Ectodermal cell (in vitro differentiated cells): ENCODE measurements at regions not wholly inside any gene's neighbourhood (a gene's known extent, or its start where the extent isn't known, plus 50 kb on each side); places are given as distances from the start of the nearest gene placed in this dataset.
A peak's percentile ranks its signal among the peaks of the same experiment; 100 is the strongest.
"Not testable (repeated sequence)": the region's sequence is repeated elsewhere in the genome, so short reads cannot be mapped to it uniquely, and the experiment has no call there.

ENCODE experiments used
- H3K27ac ChIP-seq: 2 replicates; pipeline ENCODE4 v1.7.0; 2013; ENCODE audit warnings: mild to moderate bottlenecking, low read depth, low read length; ENCODE audit not compliant: insufficient read depth, poor library complexity, severe bottlenecking
- H3K27me3 ChIP-seq: 2 replicates; pipeline ENCODE4 v1.7.0; 2013; ENCODE audit warnings: mild to moderate bottlenecking, low read length; ENCODE audit not compliant: insufficient read depth, control insufficient read depth, poor library complexity, severe bottlenecking
- H3K36me3 ChIP-seq: one replicate; pipeline ENCODE4 v1.7.0; 2013; ENCODE audit warnings: low read length; ENCODE audit not compliant: control insufficient read depth, insufficient read depth
- H3K4me1 ChIP-seq: one replicate; pipeline ENCODE4 v1.7.0; 2013; ENCODE audit warnings: low read length; ENCODE audit not compliant: control insufficient read depth, insufficient read depth
- H3K4me3 ChIP-seq: 2 replicates; pipeline ENCODE4 v1.7.0; 2013; ENCODE audit warnings: low read depth, low read length, control low read depth; ENCODE audit not compliant: insufficient read depth
- H3K9me3 ChIP-seq: 2 replicates; pipeline ENCODE4 v1.7.0; 2013; ENCODE audit warnings: mild to moderate bottlenecking, low read length, moderate library complexity; ENCODE audit not compliant: control insufficient read depth
- WGBS, 2 experiments: methylation state at CpG; one replicate each; pipeline ENCODE4 v1.1.7; 2013; ENCODE audit warnings: missing lambda C conversion rate in 2 of 2; 5-methylcytosine and 5-hydroxymethylcytosine counted together

DNA sequence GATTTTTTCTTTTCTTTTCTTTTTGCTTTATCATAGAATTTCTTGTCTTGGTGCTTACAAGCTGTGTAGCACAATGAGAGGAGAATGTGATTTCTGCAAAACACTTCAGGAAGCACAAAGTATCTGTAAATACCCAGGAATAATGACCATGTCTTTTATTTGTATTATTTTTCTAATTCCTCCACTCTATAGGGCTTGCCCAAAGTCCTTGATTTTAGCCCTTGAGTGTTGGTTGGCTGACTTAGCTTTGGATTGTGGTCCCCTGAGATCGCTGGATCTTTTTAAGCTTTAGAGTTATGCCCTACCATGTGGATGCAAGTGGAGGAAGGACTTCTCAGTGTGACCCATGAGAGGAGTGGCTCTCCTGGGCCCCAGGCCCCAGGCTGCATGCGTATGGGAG, 52.2 kb downstream of the HOXC4 start:
- not testable (repeated sequence) for H3K9me3 ChIP-seq, H3K36me3 ChIP-seq, H3K4me1 ChIP-seq, H3K4me3 ChIP-seq, H3K27ac ChIP-seq
- 22 to 23% methylated on average over 1 to 2 of the region's 2 CpGs for WGBS, 2 experiments
- H3K27me3 ChIP-seq: peaks cover 98% of the 10 kb centered on the region

DNA sequence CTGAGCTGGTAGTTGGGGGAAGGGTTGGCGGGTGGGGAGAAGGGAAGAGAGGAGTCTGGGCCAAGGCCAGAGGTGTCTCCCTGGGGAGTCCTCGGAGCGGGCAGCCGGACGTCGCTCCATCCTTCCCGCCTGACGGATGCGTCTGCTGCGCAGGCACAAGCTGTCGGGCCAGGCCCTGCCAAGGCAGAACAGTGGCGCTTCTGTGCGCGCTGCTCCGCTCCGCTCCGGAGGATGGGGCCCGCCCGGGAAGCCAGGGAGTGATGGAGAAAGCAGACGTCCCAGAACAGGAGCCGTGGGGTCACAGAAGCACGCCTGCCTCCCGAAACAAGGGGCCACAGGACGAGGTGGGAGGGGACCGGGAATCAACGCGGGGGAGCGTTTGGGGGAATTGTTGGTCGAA, 52.6 kb downstream of the HOXC4 start:
- H3K9me3 ChIP-seq, H3K4me1 ChIP-seq, H3K4me3 ChIP-seq, H3K27ac ChIP-seq, H3K36me3 ChIP-seq: not testable (repeated sequence)
- WGBS, 2 experiments: 2 to 3% methylated on average over 29 of the region's 29 CpGs
- peaks cover 97% of the 10 kb centered on the region for H3K27me3 ChIP-seq

DNA sequence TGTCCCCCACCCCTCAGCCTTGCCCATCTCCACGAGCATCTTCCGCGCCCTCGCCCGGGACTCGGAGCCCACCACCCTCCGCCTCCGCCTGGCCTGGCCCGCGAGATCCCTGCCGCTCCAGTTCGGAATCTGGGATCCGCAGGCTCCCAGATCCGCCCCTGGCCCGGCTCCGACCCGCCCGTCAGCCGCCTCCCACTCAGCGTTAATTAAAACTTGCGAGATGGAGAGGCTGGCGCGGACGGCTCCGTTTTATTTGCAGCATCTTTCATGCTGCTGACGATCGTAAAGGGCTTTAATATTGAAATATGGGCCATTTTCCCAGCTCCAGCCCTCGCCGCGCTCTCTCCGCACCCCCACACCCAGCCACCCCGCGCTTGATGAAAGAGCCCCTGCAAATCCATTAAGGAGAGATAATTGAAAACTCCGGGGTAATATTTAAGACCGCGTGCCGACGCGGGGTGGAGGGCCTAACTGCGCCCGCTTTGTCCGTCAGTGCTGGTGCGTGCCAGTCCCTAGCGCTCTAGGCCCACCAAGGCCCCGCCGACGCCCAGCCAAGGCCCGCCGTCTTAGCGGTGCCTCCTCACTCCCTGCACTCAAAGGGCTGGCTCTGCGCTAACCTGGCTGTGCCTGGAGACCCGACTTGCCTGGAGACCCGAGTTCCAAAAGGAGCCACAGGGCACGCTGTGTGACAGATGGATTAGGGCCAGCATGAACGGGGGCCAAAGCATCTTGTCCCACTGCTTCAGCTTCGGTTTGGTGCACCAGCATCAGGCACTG, 53.4 kb downstream of the HOXC4 start:
- not testable (repeated sequence) for H3K27ac ChIP-seq, H3K4me3 ChIP-seq, H3K4me1 ChIP-seq, H3K36me3 ChIP-seq, H3K9me3 ChIP-seq
- 10 to 11% methylated on average over 56 of the region's 56 CpGs for WGBS, 2 experiments
- peaks cover 97% of the 10 kb centered on the region for H3K27me3 ChIP-seq

DNA sequence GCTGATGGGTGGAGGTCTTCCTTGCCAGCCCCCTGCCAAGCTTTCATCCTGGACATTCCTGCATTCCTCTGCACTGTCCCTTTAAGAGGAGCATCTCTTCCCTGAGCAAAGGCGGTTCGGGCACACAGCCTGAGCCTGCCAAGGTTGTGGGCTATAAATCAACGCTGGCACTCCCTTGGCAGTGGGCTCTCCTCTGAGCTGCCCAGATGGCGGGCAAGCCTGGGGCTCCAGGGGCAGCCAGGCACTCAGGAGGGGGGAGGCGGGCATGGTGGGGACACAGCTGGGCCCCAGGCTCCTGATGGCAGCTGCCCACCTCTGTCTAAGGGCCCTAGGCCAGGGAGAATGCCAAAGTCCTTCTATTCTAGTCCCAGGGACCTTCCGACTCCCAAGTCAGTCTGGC, 58.7 kb downstream of the HOXC4 start:
- H3K36me3 ChIP-seq, H3K27ac ChIP-seq, H3K4me1 ChIP-seq, H3K4me3 ChIP-seq, H3K9me3 ChIP-seq: not testable (repeated sequence)
- 57 to 59% methylated on average over 6 of the region's 6 CpGs for WGBS, 2 experiments
- peaks cover 90% of the 10 kb centered on the region for H3K27me3 ChIP-seq

DNA sequence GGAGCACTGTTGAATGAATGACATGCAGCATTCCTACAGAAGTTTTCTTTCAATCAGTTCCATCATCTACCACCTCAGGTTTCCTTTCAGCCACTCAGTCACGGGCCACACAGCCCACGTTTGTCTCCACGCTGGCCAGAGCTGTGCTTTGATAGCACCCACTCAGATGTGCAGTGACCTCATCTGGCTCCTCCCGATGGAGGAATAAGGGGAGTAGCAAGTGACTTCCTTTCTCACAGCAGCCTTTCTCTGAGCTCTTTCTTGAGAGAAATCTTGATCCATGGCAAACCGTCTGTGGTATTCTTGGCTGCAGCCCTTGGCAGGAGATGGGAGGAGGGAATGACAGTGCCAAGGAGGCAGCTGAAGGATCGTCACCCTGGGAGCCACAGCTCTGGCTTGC, 62.4 kb downstream of the HOXC4 start:
- H3K36me3 ChIP-seq, H3K4me3 ChIP-seq, H3K9me3 ChIP-seq, H3K4me1 ChIP-seq, H3K27ac ChIP-seq: not testable (repeated sequence)
- 23 to 28% methylated on average over 6 of the region's 6 CpGs for WGBS, 2 experiments
- H3K27me3 ChIP-seq: peaks cover 90% of the 10 kb centered on the region

DNA sequence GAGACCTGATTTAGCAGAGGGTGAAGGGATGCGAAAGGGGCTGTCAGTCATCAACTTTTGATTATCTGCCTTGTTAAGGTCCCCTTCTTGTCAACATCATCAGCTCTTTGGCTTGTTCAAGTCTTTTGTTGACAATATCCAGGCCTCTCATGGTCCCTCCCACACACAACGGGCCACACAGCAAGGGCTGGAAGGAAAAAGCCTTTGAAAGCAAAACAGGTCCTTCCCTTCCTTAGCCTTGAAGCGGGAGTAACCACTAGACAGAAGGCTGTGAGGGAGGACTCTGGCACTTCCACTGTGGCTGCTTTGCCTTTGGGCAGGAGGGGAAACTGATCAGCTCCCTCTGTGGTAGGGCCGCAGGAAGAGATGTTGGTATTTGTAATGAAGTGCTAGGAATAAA, 63.8 kb downstream of the HOXC4 start:
- WGBS, 2 experiments: 36 to 42% methylated on average over 3 of the region's 4 CpGs
- not testable (repeated sequence) for H3K4me3 ChIP-seq, H3K4me1 ChIP-seq, H3K9me3 ChIP-seq, H3K36me3 ChIP-seq, H3K27ac ChIP-seq
- peaks cover 91% of the 10 kb centered on the region for H3K27me3 ChIP-seq

DNA sequence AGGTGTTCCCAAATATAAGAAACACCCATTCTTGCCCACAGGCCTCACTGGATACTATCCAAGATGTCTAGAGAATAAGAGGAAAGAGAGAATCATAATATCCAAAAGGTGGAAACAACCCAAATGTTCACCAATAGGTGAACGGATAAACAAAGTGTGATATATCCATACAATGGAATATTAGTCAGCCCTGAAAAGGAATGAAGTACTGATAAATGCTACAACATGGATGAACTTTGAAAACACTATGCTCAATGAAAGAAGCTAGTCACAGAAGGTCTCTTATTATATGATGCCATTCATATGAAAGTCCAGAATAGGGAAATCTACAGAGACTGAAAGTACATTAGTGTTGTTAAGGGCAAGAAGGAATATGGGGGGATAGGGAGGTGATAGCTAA, 65.4 kb downstream of the HOXC4 start:
- not testable (repeated sequence) for H3K9me3 ChIP-seq, H3K4me3 ChIP-seq, H3K27ac ChIP-seq, H3K4me1 ChIP-seq, H3K36me3 ChIP-seq
- no CpG with 5 or more reads among the region's 1 CpG for WGBS, 2 experiments
- H3K27me3 ChIP-seq: peaks cover 94% of the 10 kb centered on the region

DNA sequence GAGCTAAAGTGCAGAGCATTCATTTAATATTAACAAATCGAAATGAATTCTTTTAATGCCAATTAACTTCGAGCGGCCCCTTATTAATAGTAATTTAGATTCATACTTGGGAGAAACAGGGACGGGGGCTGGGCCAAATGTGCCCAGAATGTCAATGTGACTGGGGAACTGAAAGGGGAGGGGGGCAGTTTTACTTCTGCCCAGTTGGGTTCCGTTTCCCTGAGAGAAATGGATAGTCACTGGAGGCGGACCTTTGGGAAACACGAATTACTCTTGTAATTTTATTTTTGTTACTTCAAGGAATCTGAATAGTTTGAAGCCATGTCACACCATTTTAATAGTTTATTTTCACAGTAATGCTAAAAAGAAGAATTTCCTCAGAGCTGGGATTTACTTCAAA, 64.8 kb downstream of the SMUG1 start:
- Histone ChIP-seq H3K27me3 (peaks cover 96% of the 10 kb centered on the region), H3K4me1 (peaks cover 13% of the 10 kb centered on the region)
- WGBS, 2 experiments: 23 to 27% methylated on average over 7 of the region's 7 CpGs

DNA sequence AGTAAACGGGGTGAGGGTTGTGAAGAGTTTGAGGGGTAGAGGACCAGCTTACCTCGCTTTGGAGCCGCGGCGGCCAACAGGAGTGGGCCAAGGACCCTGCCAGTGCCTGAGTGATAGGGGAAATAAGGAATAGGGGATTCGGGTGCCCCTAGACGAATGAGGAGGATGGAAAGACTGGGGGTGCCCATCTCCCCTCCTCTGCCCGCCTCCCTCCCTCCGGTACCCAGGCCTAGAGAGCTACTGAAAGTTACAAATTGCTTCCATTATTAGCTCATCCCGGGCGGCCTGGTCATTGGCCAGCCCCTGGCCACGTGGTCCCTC, 63.1 kb downstream of the SMUG1 start:
- H3K36me3 ChIP-seq, H3K27ac ChIP-seq, H3K9me3 ChIP-seq: not testable (repeated sequence)
- H3K27me3 ChIP-seq: peaks cover 98% of the 10 kb centered on the region
- WGBS, 2 experiments: 4 to 6% methylated on average over 7 to 9 of the region's 12 CpGs
- peak overlapping the region; percentile 50 for H3K4me3 ChIP-seq
- peaks cover 24% of the 10 kb centered on the region for H3K4me1 ChIP-seq

More for the DNA sequence above, 64.8 kb downstream of the SMUG1 start:
- not testable (repeated sequence) for H3K9me3 ChIP-seq, H3K36me3 ChIP-seq, H3K27ac ChIP-seq, H3K4me3 ChIP-seq

DNA sequence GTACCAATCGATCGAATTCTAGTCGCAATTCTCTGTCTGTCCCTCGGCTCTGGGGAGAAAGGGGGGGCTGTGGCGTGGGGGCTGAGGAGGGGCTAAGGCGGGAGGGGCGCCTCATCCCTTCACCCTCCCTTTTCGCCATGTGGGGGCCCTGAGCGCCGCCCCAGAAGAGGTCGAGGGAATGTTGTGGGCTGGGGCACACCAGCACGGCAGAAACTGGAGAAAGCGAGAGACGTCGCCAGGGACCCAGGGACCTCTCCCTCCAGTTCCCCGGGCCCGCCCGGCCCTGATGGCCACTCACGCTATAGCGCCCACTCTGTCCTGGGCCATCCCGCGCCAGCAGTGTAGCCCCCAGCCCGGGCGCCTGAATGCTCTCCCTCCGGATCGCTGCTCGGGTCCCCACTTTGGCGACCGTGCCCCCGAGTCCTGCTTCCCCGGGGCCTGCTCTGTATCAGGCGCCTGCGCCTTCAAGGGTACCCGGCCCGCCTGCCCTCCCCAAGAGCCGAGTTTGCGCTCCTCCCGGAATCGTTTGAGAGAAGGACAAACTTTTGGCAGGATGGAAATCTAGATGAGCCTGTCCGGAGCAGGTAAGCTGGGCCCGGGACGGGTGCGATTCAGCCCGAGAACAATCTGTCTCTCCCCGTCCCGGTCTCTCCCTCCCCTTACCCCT, 62.6 kb downstream of the SMUG1 start:
- Histone ChIP-seq H3K4me1 (peaks cover 24% of the 10 kb centered on the region), H3K36me3 (no peaks in the 10 kb centered on the region), H3K27me3 (peaks cover 98% of the 10 kb centered on the region), H3K9me3 (no peaks in the 10 kb centered on the region), H3K27ac (no peak overlapping the region), H3K4me3 (peak overlapping the region; percentile 50)
- WGBS, 2 experiments: 1% methylated on average over 46 of the region's 46 CpGs
